ENCODE measurements at regions not wholly inside any gene's neighbourhood (a gene's known extent, or its start where the extent isn't known, plus 50 kb on each side); places are given as distances from the start of the nearest gene placed in this dataset.

- TF ChIP-seq CTCF (IDR thresholded peaks at IDR 0.05; ENCODE audit: insufficient read depth, low read depth, low read length) (no peak), EZH2 (IDR thresholded peaks at IDR 0.05; ENCODE audit: insufficient read depth, low read length) (no peak)
Observed at GRCh38 chr2:118689033-118689432, 158.4 kb downstream of the EN1 start.
